SK-N-DZ (cell line): ENCODE measurements at regions not wholly inside any gene's neighbourhood (a gene's known extent, or its start where the extent isn't known, plus 50 kb on each side); places are given as distances from the start of the nearest gene placed in this dataset.
"Not testable (repeated sequence)": the region's sequence is repeated elsewhere in the genome, so short reads cannot be mapped to it uniquely, and the experiment has no call there.

Experiments
- DNase-seq: peaks from one replicate; pipeline ENCODE4 v3.0.0-alpha.2; 2015; ENCODE audit warnings: low spot score

DNA sequence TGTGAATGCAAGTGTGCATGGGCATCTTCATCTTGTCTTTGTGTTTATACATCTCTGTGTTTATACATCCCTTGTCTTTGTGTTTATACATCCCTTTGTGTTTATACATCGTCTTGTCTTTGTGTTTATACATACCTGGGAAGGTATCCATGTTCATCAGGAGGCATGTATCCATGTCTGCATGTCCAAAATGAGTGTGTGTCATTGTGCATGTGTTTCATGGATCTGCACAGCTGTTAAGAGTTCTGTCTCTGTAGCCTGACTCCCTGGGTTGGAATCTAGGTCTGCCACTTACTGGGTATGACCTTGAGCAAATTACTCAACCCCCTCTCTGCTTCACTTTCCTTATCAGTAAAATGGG, 50.1 kb upstream of the SIRPA start:
- DNase-seq: no peak

- no peak for DNase-seq
These were observed 50.7 kb upstream of the SIRPA start for GRCh38 chr20:1844325-1845162.

DNA sequence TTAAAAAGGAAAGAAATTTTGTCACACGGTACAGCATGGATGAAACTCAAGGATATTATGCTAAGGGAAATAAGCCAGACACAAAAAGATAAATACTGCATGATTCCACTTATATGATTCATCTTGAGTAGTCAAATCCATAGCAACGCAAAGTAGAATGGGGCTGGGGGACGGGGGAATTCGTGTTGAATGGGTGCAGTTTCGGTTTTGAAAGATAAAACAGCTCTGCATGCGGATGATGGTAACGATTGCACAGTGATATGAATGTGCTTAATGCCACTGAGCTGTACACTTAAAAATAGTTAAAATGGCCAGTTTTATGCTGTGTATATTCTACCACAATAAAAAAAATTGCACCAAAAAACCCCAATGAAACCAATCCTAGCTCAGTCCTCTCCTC, 52.9 kb upstream of the SIRPA start:
- no peak for DNase-seq

GRCh38 chr20:1841554-1842140, 53.6 kb upstream of the SIRPA start:
- no peak for DNase-seq

DNA sequence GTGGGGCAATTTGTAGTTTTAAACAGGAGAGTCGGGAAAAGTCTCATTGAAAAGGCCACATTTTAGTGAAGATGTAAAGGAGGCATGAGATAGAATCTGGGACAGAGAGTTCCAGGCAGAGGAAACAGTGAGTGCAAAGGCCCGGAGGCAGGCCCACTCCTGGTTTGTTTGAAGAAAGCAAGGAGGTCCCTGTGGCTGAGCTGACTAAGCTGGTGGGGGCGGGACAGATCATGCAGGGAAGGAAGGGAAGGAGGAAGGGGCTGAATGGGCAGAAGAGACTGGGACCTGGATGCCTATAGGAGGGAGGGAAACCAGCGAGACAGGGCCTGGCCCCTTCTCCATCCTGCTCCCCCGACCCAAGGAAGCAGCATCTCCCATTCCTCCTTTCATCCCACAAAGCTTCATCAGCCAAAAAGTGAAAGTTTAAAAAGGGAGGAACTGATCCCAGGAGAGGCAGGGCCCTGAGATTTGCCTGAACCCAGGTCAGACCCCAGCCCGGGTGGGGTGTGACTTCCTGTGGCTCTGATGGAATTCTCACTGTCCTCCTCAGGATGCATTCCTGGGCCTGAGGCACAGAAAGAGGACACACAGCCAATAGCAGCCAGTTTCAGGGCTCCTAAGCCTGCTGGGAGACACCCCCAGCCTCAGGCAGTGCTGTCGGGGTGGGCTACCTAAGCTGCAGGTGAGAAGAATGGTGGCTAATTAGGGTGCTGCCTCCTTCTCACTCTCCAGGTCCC, 54.2 kb upstream of the SIRPA start:
- DNase-seq: no peak

DNA sequence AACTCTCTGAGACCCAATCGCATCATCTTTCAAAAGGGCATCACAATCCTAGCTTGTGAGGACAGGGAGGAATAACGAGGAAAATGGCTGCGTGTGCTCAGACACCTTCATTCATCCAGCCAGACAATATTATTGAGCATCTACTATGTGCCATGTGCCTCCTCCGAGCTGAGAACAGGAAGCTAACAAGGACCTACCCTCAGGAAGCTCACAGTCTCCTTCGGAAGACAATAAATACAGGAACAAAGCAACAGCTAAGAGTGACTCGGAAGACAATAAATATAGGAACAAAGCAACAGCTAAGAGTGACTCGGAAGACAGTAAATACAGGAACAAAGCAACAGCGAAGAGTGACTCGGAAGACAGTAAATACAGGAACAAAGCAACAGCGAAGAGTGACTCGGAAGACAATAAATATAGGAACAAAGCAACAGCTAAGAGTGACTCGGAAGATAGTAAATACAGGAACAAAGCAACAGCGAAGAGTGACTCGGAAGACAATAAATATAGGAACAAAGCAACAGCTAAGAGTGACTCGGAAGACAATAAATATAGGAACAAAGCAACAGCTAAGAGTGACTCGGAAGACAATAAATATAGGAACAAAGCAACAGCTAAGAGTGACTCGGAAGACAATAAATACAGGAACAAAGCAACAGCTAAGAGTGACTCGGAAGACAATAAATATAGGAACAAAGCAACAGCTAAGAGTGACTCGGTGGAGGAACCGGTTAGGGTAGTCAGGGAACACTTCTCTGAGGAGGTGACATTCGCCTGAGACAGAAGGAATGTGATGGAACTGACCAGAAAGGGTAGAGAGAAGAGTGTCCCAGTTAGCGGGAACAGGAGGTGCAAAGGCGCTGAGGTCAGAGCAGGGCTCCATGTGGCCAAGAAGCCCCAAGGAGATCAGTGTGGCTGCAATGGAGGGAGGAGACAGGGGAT, 55.6 kb upstream of the SIRPA start:
- DNase-seq: not testable (repeated sequence)

GRCh38 chr20:1838556-1839279, 56.5 kb upstream of the SIRPA start:
- DNase-seq: peak; percentile 31

DNA sequence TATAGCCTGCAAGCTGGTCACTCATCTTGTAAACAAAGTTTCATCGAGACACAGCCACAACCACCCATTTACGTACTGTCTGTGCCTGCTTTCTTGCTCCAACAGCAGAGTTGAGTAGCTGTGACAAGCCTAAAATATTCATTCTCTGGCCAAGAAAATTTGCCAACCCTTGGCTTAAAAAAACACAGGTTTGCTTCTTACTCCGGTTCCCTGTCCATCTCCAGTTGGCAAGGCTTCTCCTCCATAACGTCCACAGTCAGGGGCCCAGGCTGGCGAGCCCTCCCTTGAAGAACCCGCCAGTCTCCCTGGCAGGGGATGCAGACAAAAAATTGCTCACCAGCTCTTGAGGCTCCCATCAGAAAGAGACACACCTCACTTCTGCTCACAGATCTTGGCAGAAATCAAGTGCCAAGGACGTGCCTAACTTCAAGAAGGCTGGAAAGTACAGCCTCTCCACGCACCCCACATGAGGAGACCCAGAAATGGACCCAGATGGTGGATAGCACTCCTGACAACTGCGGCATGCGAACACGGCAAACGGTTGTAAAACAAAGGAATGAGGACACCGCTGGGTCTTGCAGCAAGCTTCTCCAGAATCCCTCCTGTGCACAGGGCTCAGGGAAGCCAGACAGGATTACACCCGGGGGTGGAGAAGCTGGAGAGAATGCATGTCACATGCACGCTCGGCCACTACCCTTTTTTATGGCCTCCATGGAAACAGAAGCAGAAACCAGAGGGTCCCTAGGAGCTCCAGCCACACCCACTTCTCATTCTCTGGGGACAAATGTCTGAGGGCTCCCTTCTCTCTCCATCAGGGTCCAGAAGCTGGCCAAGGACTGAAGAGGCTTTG, 59.8 kb upstream of the SIRPA start:
- DNase-seq: no peak

- DNase-seq: peak; percentile 56
These were observed 61.2 kb upstream of the SIRPA start for GRCh38 chr20:1833728-1834726.

- DNase-seq: no peak
These were observed 62.0 kb upstream of the SIRPA start for GRCh38 chr20:1833216-1833615.

- DNase-seq: no peak
These were observed 62.6 kb upstream of the SIRPA start for GRCh38 chr20:1832634-1833033.

DNA sequence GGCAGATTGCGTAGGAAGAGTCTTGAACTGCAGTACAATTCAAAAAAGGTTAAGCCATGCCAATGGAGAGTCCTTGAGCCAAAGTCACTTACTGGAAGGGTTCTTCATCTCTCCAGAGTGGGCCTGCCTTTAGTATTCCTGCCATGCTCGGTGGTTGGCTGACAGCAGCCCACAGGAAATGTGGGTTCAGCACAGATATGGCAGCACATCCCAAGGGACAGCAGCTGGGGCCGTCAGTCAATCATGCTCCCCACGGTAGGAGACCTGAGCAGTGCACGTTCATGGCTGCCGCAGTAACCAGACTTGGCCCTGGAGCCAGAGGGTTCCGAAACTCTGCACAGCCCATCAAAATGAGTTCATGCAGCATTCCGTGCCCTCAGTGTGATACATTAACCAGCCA, 63.6 kb upstream of the SIRPA start:
- DNase-seq: no peak

DNA sequence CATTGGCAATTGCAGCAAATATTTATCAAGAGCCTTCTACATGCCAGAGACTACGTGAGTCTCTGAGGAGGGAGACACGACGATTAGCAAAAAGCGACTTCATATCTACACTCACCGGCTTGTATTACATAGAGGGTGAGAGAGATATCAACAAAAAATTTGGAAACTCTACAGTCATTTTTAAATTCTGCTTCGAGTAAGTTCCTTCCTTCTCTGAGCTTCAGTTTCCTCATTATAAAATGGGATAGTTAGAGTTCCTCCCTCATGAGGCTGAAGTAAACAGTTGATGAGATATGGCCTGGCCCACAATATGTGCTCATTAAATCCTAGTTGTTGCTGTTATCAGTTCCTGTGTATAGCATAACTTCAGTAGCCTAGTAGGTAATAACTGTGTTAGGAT, 64.1 kb upstream of the SIRPA start:
- no peak for DNase-seq

DNA sequence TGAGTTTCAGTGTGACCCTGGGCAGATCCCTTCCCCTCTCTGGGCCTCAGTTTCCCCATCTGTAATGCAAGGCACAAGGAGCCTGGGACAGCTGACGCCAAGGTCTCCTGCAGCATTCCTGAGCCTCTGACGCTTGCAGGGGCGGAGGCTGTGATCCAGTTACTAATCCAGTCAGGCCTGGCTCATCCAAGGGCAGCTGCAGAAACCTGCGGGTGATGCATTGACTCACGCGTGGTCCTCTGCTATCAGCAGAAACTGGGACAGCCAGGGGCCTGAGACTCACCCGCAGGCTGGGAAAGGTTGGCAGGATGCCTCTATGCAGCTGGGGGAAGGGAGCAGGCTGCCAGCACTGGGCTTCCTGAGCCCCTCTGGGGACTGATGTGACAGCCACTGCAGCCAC, 65.0 kb upstream of the SIRPA start:
- DNase-seq: no peak

DNA sequence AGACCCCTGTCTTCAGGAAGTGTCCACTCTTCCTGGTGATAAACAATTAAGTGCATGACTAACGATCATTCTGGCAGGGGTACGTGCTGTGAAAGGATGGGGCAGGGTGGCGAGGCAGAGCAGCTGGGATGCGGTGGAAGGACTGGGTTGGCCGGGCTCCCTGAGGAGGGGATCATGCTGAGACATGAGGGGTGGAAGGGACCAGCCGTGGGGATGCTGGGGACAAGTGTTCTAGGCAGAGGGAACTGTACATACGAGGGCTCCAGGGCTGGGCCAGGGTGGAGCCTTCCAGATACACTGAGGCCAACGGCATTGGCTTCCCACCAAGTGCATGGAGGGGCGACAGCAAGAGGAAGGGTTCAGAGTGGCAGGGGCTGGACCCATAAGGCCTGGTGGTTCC, 65.7 kb upstream of the SIRPA start:
- DNase-seq: no peak

GRCh38 chr20:1828786-1829131, 66.4 kb upstream of the SIRPA start:
- DNase-seq: no peak

- DNase-seq: no peak
These were observed 67.0 kb upstream of the SIRPA start for GRCh38 chr20:1827974-1828785.

GRCh38 chr20:1827510-1827973, 67.7 kb upstream of the SIRPA start:
- DNase-seq: no peak
